ENCODE measurements at regions not wholly inside any gene's neighbourhood (a gene's known extent, or its start where the extent isn't known, plus 50 kb on each side); places are given as distances from the start of the nearest gene placed in this dataset.

- no peak overlapping the region for H3K27ac ChIP-seq (ENCODE audit: low read depth in 1 of 2, low read length in 1 of 2)
These were observed 88.1 kb upstream of the BACH2 start for GRCh38 chr6:90384720-90385119.

GRCh38 chr6:90383196-90383822, 86.7 kb upstream of the BACH2 start:
- no peak overlapping the region for H3K9ac ChIP-seq (ENCODE audit: insufficient read depth in 1 of 2, low read length in 2 of 2)
- H3K36me3 ChIP-seq (ENCODE audit: control insufficient read depth in 4 of 4, insufficient read depth in 4 of 4, low read length in 4 of 4): no peaks in the 10 kb centered on the region
- no peak overlapping the region for H3K4me3 ChIP-seq
- no peak overlapping the region for H3K27ac ChIP-seq (ENCODE audit: low read depth in 1 of 2, low read length in 1 of 2)
- no peak for TF ChIP-seq CTCF (IDR thresholded peaks at IDR 0.05; ENCODE audit: control extremely low read depth, extremely low read depth)
- H3K9me3 ChIP-seq (ENCODE audit: control insufficient read depth in 4 of 4, insufficient read depth in 3 of 4, low read length in 3 of 4): no peaks in the 10 kb centered on the region
- peaks cover 0 to 25% (median 6%) of the 10 kb centered on the region in 3 donors for H3K27me3 ChIP-seq (ENCODE audit: control insufficient read depth in 3 of 3, insufficient read depth in 3 of 3, low read length in 2 of 3)
- 34 to 41% methylated on average over 5 of the region's 5 CpGs for WGBS, 2 donors
- DNase-seq: no peak
- no peaks in the 10 kb centered on the region for H3K4me1 ChIP-seq (ENCODE audit: control insufficient read depth in 5 of 5, insufficient read depth in 5 of 5, low read length in 5 of 5)
- ATAC-seq (ENCODE audit: insufficient read depth, low FRiP score): no peak

More at GRCh38 chr6:90384720-90385119, 88.1 kb upstream of the BACH2 start:
- H3K4me1 ChIP-seq (ENCODE audit: control insufficient read depth in 5 of 5, insufficient read depth in 5 of 5, low read length in 5 of 5): no peaks in the 10 kb centered on the region
- no peaks in the 10 kb centered on the region for H3K9me3 ChIP-seq (ENCODE audit: control insufficient read depth in 4 of 4, insufficient read depth in 3 of 4, low read length in 3 of 4)
- H3K9ac ChIP-seq (ENCODE audit: insufficient read depth in 1 of 2, low read length in 2 of 2): no peak overlapping the region
- WGBS, 2 donors: 81 to 90% methylated on average over 5 of the region's 5 CpGs
- ATAC-seq (ENCODE audit: insufficient read depth, low FRiP score) (no peak), DNase-seq (no peak)
- H3K36me3 ChIP-seq (ENCODE audit: control insufficient read depth in 4 of 4, insufficient read depth in 4 of 4, low read length in 4 of 4): no peaks in the 10 kb centered on the region
- H3K27me3 ChIP-seq (ENCODE audit: control insufficient read depth in 3 of 3, insufficient read depth in 3 of 3, low read length in 2 of 3): peaks cover 0 to 26% (median 6%) of the 10 kb centered on the region in 3 donors
- H3K4me3 ChIP-seq: no peak overlapping the region
- no peak for TF ChIP-seq CTCF (IDR thresholded peaks at IDR 0.05; ENCODE audit: control extremely low read depth, extremely low read depth)

- 56% methylated on average over 6 of the region's 6 CpGs for WGBS, 2 donors
- H3K9me3 ChIP-seq (ENCODE audit: control insufficient read depth in 4 of 4, insufficient read depth in 3 of 4, low read length in 3 of 4): no peaks in the 10 kb centered on the region
- H3K27me3 ChIP-seq (ENCODE audit: control insufficient read depth in 3 of 3, insufficient read depth in 3 of 3, low read length in 2 of 3): peaks cover 0 to 19% (median 4%) of the 10 kb centered on the region in 3 donors
- H3K4me1 ChIP-seq (ENCODE audit: control insufficient read depth in 5 of 5, insufficient read depth in 5 of 5, low read length in 5 of 5): no peaks in the 10 kb centered on the region
- H3K4me3 ChIP-seq: no peak overlapping the region
- DNase-seq: no peak
- no peak for TF ChIP-seq CTCF (IDR thresholded peaks at IDR 0.05; ENCODE audit: control extremely low read depth, extremely low read depth)
- H3K9ac ChIP-seq (ENCODE audit: insufficient read depth in 1 of 2, low read length in 2 of 2): no peak overlapping the region
- ATAC-seq (ENCODE audit: insufficient read depth, low FRiP score): no peak
- no peaks in the 10 kb centered on the region for H3K36me3 ChIP-seq (ENCODE audit: control insufficient read depth in 4 of 4, insufficient read depth in 4 of 4, low read length in 4 of 4)
- no peak overlapping the region for H3K27ac ChIP-seq (ENCODE audit: low read depth in 1 of 2, low read length in 1 of 2)
These were observed 86.1 kb upstream of the BACH2 start for GRCh38 chr6:90382760-90383159.
